Prostate gland (tissue), 2 donors: ENCODE measurements at regions not wholly inside any gene's neighbourhood (a gene's known extent, or its start where the extent isn't known, plus 50 kb on each side); places are given as distances from the start of the nearest gene placed in this dataset.

ENCODE experiments used
- DNase-seq: peaks from one replicate; pipeline ENCODE4 v3.0.0-alpha.2; 2019; ENCODE audit warnings: low spot score
- H3K27ac ChIP-seq, 2 donors: fragments of 200-600 bp; sonication (generic); 2 replicates each; pipeline ENCODE4 v1.5.1; 2017 to 2019
- H3K27me3 ChIP-seq: fragments of 200-600 bp; sonication (generic); replicated peaks from 2 replicates; pipeline ENCODE4 v1.5.1; 2019; ENCODE audit not compliant: insufficient read depth
- H3K36me3 ChIP-seq, 2 donors: fragments of 200-600 bp; sonication (generic); 1 replicate in 1 of 2; 2 replicates in 1 of 2; pipeline versions ENCODE4 v1.5.1 to v1.8.1; 2017 to 2019
- H3K4me1 ChIP-seq: fragments of 200-600 bp; sonication (generic); replicated peaks from 2 replicates; pipeline ENCODE4 v1.5.1; 2019
- H3K4me3 ChIP-seq, 2 donors: fragments of 200-600 bp; sonication (generic); 2 replicates each; pipeline ENCODE4 v1.5.1; 2017 to 2019
- H3K9me3 ChIP-seq: fragments of 200-600 bp; sonication (generic); 2 replicates; pipeline ENCODE4 v1.5.1; 2017
- POLR2A ChIP-seq: fragments of 450-650 bp; IDR thresholded peaks from one replicate; pipeline ENCODE4 v1.6.1; 2016; ENCODE audit warnings: antibody characterized with exemption, mild to moderate bottlenecking
- POLR2AphosphoS5 ChIP-seq: sonication (generic); formaldehyde crosslinking; IDR thresholded peaks from one replicate; pipeline ENCODE4 v1.6.1; 2017; ENCODE audit warnings: antibody characterized with exemption
- WGBS: methylation state at CpG from one replicate; pipeline ENCODE4 v1.1.5; 2018; 5-methylcytosine and 5-hydroxymethylcytosine counted together
- intact Hi-C: fragments of 100-400 bp; cut with DNase I; formaldehyde crosslinking; loops from one replicate; pipeline ENCODE4 v1.14.2; 2022
- TF ChIP-seq, protein P1 (sequence below), 4 experiments: fragments of 200-600 bp in 2 of 4; fragments of 450-650 bp in 2 of 4; sonication (generic) in 2 of 4; IDR thresholded peaks; 1 replicate in 3 of 4; 2 replicates in 1 of 4; pipeline ENCODE4 v1.5.1; 2016 to 2019; ENCODE audit warnings: antibody characterized with exemption in 4 of 4, mild to moderate bottlenecking in 2 of 4, moderate library complexity in 2 of 4

DNA sequence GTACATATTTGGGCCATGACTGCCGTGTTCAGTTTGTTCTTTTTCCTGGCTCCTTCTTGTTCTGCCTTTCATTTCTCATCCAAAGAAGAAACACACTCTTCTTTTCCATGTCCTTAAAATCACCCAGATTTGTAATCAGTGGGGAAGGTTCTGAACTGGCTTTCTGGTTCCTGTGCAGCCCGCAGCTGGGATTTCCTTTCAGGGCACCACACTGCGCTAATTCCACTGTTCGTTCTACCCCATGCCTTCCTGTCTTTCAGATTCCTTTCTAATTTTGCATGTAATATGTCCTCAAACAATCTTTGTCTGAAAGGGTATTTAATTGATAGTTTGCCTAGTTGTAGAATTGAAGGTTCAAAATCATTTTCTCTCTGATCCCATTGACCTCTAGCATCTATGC is 94.1 kb downstream of the HS1BP3 start:
- TF ChIP-seq, protein P1, sequence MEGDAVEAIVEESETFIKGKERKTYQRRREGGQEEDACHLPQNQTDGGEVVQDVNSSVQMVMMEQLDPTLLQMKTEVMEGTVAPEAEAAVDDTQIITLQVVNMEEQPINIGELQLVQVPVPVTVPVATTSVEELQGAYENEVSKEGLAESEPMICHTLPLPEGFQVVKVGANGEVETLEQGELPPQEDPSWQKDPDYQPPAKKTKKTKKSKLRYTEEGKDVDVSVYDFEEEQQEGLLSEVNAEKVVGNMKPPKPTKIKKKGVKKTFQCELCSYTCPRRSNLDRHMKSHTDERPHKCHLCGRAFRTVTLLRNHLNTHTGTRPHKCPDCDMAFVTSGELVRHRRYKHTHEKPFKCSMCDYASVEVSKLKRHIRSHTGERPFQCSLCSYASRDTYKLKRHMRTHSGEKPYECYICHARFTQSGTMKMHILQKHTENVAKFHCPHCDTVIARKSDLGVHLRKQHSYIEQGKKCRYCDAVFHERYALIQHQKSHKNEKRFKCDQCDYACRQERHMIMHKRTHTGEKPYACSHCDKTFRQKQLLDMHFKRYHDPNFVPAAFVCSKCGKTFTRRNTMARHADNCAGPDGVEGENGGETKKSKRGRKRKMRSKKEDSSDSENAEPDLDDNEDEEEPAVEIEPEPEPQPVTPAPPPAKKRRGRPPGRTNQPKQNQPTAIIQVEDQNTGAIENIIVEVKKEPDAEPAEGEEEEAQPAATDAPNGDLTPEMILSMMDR (IDR thresholded peaks at IDR 0.05), result no peak
- TF ChIP-seq POLR2AphosphoS5 (no peak), POLR2A (no peak)
- no peak for DNase-seq
- peak overlapping the region in 1 of 2 donors; percentile 15 for H3K27ac ChIP-seq
- no peak overlapping the region for H3K4me3 ChIP-seq
- H3K9me3 ChIP-seq, result no peaks in the 10 kb centered on the region
- 64% methylated on average over 4 of the region's 4 CpGs for WGBS
- H3K4me1 ChIP-seq, result no peaks in the 10 kb centered on the region
- H3K27me3 ChIP-seq, result no peaks in the 10 kb centered on the region
- intact Hi-C loops, result no loop called here
- H3K36me3 ChIP-seq, result no peaks in the 10 kb centered on the region

- Histone ChIP-seq H3K27me3 (no peaks in the 10 kb centered on the region), H3K36me3 (no peaks in the 10 kb centered on the region), H3K4me1 (no peaks in the 10 kb centered on the region), H3K9me3 (no peaks in the 10 kb centered on the region), H3K27ac (no peak overlapping the region), H3K4me3 (no peak overlapping the region)
- WGBS, result 75% methylated on average over 4 of the region's 4 CpGs
- DNase-seq, result no peak
- intact Hi-C loops, result no loop called here
- TF ChIP-seq POLR2A (no peak), POLR2AphosphoS5 (no peak)
- TF ChIP-seq, protein P1 (IDR thresholded peaks at IDR 0.05), result no peak
Observed at GRCh38 chr2:20557226-20557625, 93.7 kb downstream of the HS1BP3 start.

- Histone ChIP-seq H3K27ac (no peak overlapping the region), H3K36me3 (no peaks in the 10 kb centered on the region), H3K27me3 (no peaks in the 10 kb centered on the region), H3K4me3 (no peak overlapping the region), H3K4me1 (no peaks in the 10 kb centered on the region), H3K9me3 (no peaks in the 10 kb centered on the region)
- intact Hi-C loops, result no loop called here
- WGBS, result 88% methylated on average over 3 of the region's 3 CpGs
- TF ChIP-seq POLR2A, result no peak
- TF ChIP-seq, protein P1 (IDR thresholded peaks at IDR 0.05), result no peak
- no peak for DNase-seq
Observed at GRCh38 chr2:20557635-20558034, 93.3 kb downstream of the HS1BP3 start.

GRCh38 chr2:20558391-20559150 is 92.3 kb downstream of the HS1BP3 start:
- no peaks in the 10 kb centered on the region for H3K4me1 ChIP-seq
- no peaks in the 10 kb centered on the region for H3K27me3 ChIP-seq
- H3K36me3 ChIP-seq, result no peaks in the 10 kb centered on the region
- H3K9me3 ChIP-seq, result no peaks in the 10 kb centered on the region
- DNase-seq, result no peak
- 95% methylated on average over 12 of the region's 12 CpGs for WGBS
- TF ChIP-seq POLR2A (no peak), POLR2AphosphoS5 (no peak)
- TF ChIP-seq, protein P1 (IDR thresholded peaks at IDR 0.05), result no peak
- no peak overlapping the region for H3K4me3 ChIP-seq
- no peak overlapping the region for H3K27ac ChIP-seq
- intact Hi-C loops, result no loop called here

GRCh38 chr2:20559277-20559676 is 91.6 kb downstream of the HS1BP3 start:
- WGBS, result 100% methylated on average over 3 of the region's 3 CpGs
- TF ChIP-seq POLR2AphosphoS5 (no peak), POLR2A (no peak)
- TF ChIP-seq, protein P1 (IDR thresholded peaks at IDR 0.05), result no peak
- intact Hi-C loops, result no loop called here

More at GRCh38 chr2:20559277-20559676, 91.6 kb downstream of the HS1BP3 start:
- H3K4me3 ChIP-seq, result no peak overlapping the region
- H3K9me3 ChIP-seq, result no peaks in the 10 kb centered on the region
- H3K4me1 ChIP-seq, result no peaks in the 10 kb centered on the region
- DNase-seq, result no peak
- no peaks in the 10 kb centered on the region for H3K27me3 ChIP-seq
- H3K27ac ChIP-seq, result no peak overlapping the region
- H3K36me3 ChIP-seq, result no peaks in the 10 kb centered on the region
